Psoas muscle (tissue), 7 donors: ENCODE measurements at regions not wholly inside any gene's neighbourhood (a gene's known extent, or its start where the extent isn't known, plus 50 kb on each side); places are given as distances from the start of the nearest gene placed in this dataset.

Source experiments
- ATAC-seq, 4 donors: fragments of 200-7000 bp; cut with Tn5 transposase; one replicate each; pipeline ENCODE4 v1.9.1; 2020; ENCODE audit warnings: moderate library complexity in 3 of 4, mild to moderate bottlenecking in 2 of 4
- DNase-seq, 2 donors: peaks; one replicate each; pipeline ENCODE4 v3.0.0-alpha.2; 2020
- H3K27ac ChIP-seq: fragments of 200-600 bp; one replicate; pipeline ENCODE4 v1.8.0; 2022
- H3K27me3 ChIP-seq, 3 donors: fragments of 200-600 bp in 1 of 3; one replicate each; pipeline versions ENCODE4 v1.6.1 to v1.8.0; 2013 to 2022; ENCODE audit warnings: low read length in 2 of 3, mild to moderate bottlenecking in 2 of 3, moderate library complexity in 1 of 3; ENCODE audit not compliant: insufficient read depth in 3 of 3
- H3K36me3 ChIP-seq, 2 donors: fragments of 200-600 bp in 1 of 2; one replicate each; pipeline versions ENCODE4 v1.6.1 to v1.8.0; 2013 to 2022; ENCODE audit warnings: low read depth in 1 of 2, mild to moderate bottlenecking in 1 of 2, moderate library complexity in 1 of 2; ENCODE audit not compliant: insufficient read depth in 1 of 2
- H3K4me1 ChIP-seq: fragments of 200-600 bp; one replicate; pipeline ENCODE4 v1.8.0; 2022
- H3K4me3 ChIP-seq: fragments of 200-600 bp; one replicate; pipeline ENCODE4 v1.8.0; 2022; ENCODE audit warnings: mild to moderate bottlenecking
- H3K9me3 ChIP-seq: fragments of 200-600 bp; one replicate; pipeline ENCODE4 v1.8.0; 2022
- WGBS, 3 donors: extraction: QIAGEN DNeasy Blood & Tissue Kit; methylation state at CpG; one replicate each; pipeline versions ENCODE4 v1.1.6 to v1.1.7; 2013; 5-methylcytosine and 5-hydroxymethylcytosine counted together
- intact Hi-C, 2 donors: fragments of 100-400 bp; cut with DNase I; formaldehyde crosslinking; loops; one replicate each; pipeline versions ENCODE4 v1.11.0 to v1.14.2; 2022
- TF ChIP-seq, protein P1 (sequence below): fragments of 200-600 bp; IDR thresholded peaks from one replicate; pipeline ENCODE4 v1.8.0; 2022; ENCODE audit warnings: antibody characterized with exemption
- donor health status: healthy with polysubstance abuse.
- donor health status: DM: no; HTN: no; CAD: no; lungs with moderate emphysema.
- donor health status: Bipolar disorder and iron deficiency.
- donor health status: healthy.
- donor health status: DM: yes; HTN: yes; CAD: no.
- donor health status: DM: no; HTN: no; CAD: no.
- donor health status: DM: yes; HTN: yes; CAD: no.

DNA sequence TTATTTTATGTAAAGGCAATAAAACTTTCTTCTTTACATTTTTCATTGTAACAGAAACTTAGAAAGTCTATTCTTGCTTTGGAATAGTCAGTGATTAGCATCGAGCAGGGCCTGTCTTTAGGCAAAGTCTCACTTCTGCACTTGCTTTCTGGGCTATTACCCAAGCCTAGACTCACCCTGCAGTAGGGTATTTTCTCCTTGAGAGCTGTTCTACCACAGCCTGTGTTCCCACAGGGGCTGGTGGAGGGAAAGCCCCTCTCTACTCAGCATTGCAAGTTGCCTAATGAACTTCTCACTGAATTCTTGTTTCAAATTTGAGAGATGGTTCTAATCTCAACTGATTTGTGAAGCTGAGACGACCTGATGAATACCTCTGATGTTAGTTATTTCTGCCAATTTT lies 111.7 kb upstream of the KLHL14 start:
- TF ChIP-seq, protein P1, sequence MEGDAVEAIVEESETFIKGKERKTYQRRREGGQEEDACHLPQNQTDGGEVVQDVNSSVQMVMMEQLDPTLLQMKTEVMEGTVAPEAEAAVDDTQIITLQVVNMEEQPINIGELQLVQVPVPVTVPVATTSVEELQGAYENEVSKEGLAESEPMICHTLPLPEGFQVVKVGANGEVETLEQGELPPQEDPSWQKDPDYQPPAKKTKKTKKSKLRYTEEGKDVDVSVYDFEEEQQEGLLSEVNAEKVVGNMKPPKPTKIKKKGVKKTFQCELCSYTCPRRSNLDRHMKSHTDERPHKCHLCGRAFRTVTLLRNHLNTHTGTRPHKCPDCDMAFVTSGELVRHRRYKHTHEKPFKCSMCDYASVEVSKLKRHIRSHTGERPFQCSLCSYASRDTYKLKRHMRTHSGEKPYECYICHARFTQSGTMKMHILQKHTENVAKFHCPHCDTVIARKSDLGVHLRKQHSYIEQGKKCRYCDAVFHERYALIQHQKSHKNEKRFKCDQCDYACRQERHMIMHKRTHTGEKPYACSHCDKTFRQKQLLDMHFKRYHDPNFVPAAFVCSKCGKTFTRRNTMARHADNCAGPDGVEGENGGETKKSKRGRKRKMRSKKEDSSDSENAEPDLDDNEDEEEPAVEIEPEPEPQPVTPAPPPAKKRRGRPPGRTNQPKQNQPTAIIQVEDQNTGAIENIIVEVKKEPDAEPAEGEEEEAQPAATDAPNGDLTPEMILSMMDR, result no peak
- 63 to 76% (median 75%) methylated on average over 2 of the region's 2 CpGs for WGBS, 3 donors
- ATAC-seq, result no peak
- intact Hi-C loops, result no loop called here
- no peaks in the 10 kb centered on the region for H3K36me3 ChIP-seq
- H3K27ac ChIP-seq, result no peak overlapping the region
- no peak for DNase-seq
- no peaks in the 10 kb centered on the region for H3K4me1 ChIP-seq
- H3K9me3 ChIP-seq, result no peaks in the 10 kb centered on the region
- no peak overlapping the region for H3K4me3 ChIP-seq
- no peaks in the 10 kb centered on the region for H3K27me3 ChIP-seq

DNA sequence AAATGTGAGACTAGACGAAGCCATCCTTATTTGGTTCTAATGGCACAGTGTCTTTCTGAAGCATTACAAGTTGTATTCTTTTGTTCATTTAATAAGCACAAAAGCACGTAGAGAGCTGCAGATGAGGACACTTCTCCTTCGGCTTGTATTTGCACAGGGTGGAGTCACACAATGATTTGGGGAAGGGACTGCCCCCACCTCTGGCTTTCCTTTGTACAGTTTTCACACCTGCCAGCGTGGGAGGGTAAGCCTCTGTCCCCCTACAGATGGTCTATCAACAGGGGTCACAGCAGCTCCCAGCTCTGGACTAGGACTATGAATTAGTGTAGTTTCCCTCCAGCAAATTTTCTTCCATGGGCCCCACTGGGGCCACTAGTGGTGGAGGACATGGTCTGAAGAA lies 108.2 kb upstream of the KLHL14 start:
- Histone ChIP-seq H3K4me3 (no peak overlapping the region), H3K9me3 (no peaks in the 10 kb centered on the region), H3K36me3 (no peaks in the 10 kb centered on the region), H3K27ac (no peak overlapping the region), H3K27me3 (no peaks in the 10 kb centered on the region), H3K4me1 (no peaks in the 10 kb centered on the region)
- intact Hi-C loops, result no loop called here
- TF ChIP-seq, protein P1, result no peak
- no peak for ATAC-seq
- DNase-seq, result no peak
- WGBS, 3 donors, result 74 to 76% (median 75%) methylated on average over 4 of the region's 4 CpGs

DNA sequence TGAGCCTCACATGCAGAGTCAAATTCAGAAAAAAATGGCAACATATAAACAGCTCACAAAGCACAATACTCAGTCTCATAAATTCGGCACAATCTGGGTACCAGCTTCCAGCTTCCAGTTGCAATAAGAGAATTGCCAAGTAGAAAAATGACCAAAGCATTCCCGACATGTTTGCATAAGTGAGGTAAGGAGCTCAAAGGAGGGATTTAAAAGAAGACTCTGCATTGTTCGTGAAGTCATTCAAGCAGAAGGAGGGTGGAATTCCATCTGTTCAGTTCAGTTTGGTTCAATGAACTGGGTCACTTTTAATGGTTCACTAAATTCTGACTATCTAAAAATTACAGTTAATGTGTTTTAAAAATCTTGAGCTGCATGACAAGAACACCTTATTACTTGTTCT lies 106.7 kb upstream of the KLHL14 start:
- Histone ChIP-seq H3K27ac (no peak overlapping the region), H3K9me3 (no peaks in the 10 kb centered on the region), H3K27me3 (no peaks in the 10 kb centered on the region), H3K4me3 (no peak overlapping the region), H3K4me1 (no peaks in the 10 kb centered on the region), H3K36me3 (no peaks in the 10 kb centered on the region)
- DNase-seq (no peak), ATAC-seq (no peak)
- 48 to 60% (median 50%) methylated on average over 3 of the region's 3 CpGs for WGBS, 3 donors
- intact Hi-C loops, result loop anchor here in 1 of 2 donors (10.0 kb wide), 1 partner anchor 55 kb away; no protein-coding TSS in a partner anchor
- TF ChIP-seq, protein P1, result no peak

DNA sequence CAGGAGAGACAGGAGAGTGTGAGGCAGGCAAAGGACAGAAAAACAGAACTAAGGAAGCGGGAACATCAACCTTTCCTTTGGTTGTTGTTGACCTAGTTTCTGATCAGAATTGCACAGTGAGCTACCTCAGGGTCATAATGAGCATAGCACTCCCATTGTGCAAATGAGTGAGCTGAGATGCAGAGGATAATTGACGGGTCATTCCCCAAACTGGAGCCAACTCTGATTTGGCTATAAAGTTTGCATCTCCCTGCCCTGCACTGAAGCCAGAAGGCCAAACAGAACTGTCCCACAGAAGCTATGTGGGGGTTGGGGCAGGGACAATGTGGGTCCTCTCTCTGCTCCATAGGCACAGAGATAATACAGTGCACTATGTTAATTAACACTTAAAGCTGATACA lies 105.6 kb upstream of the KLHL14 start:
- TF ChIP-seq, protein P1, result no peak
- Histone ChIP-seq H3K27me3 (no peaks in the 10 kb centered on the region), H3K27ac (no peak overlapping the region), H3K4me1 (no peaks in the 10 kb centered on the region), H3K4me3 (no peak overlapping the region), H3K36me3 (no peaks in the 10 kb centered on the region), H3K9me3 (no peaks in the 10 kb centered on the region)
- DNase-seq (no peak), ATAC-seq (no peak)
- 79 to 88% (median 87%) methylated on average over 2 of the region's 2 CpGs for WGBS, 3 donors
- intact Hi-C loops, result loop anchor here in 1 of 2 donors (10.0 kb wide), 1 partner anchor 56 kb away; no protein-coding TSS in a partner anchor

DNA sequence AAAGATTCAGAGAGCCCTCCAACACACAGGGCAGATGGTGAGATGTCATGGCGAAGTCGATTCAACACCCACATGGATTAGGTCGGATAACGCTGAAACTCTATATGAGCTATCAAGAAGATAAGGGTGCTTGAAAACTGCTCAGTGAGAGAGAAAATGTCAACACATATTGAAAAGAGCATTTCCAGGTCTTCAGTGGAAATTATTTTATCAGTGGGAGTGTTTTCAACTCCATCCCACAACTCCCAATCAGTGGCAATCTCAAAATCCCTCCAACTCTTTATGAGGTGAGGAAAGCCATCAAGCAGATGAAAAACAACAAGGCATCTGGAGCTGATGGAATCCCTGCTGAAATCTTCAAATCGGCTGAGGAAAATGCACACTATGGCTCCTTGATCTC lies 104.5 kb upstream of the KLHL14 start:
- TF ChIP-seq, protein P1, result no peak
- Histone ChIP-seq H3K4me1 (no peaks in the 10 kb centered on the region), H3K27me3 (no peaks in the 10 kb centered on the region), H3K27ac (no peak overlapping the region), H3K36me3 (no peaks in the 10 kb centered on the region), H3K4me3 (no peak overlapping the region), H3K9me3 (no peaks in the 10 kb centered on the region)
- intact Hi-C loops, result loop anchor here in 1 of 2 donors (10.0 kb wide), 1 partner anchor 57 kb away; no protein-coding TSS in a partner anchor
- DNase-seq (no peak), ATAC-seq (no peak)
- 87 to 89% (median 88%) methylated on average over 5 of the region's 5 CpGs for WGBS, 3 donors
